Heart left ventricle (tissue), 16 donors: ENCODE measurements at regions not wholly inside any gene's neighbourhood (a gene's known extent, or its start where the extent isn't known, plus 50 kb on each side); places are given as distances from the start of the nearest gene placed in this dataset.

Experiments
- ATAC-seq, 4 donors: fragments of 200-7000 bp; cut with Tn5 transposase; one replicate each; pipeline ENCODE4 v1.9.1; 2020 to 2022; ENCODE audit warnings: moderate library complexity in 4 of 4, mild to moderate bottlenecking in 3 of 4, moderate number of reproducible peaks in 1 of 4
- DNase-seq, 5 donors: peaks; one replicate each; pipeline ENCODE4 v3.0.0-alpha.2; 2020
- H3K27ac ChIP-seq, 12 donors: fragments of 200-600 bp; sonication (generic) in 4 of 12; one replicate each; pipeline versions ENCODE4 v1.5.0 to v1.8.0; 2016 to 2022; ENCODE audit warnings: mild to moderate bottlenecking in 2 of 12
- H3K27me3 ChIP-seq, 9 donors: fragments of 200-600 bp; sonication (generic) in 2 of 9; one replicate each; pipeline versions ENCODE4 v1.5.1 to v1.8.0; 2016 to 2022; ENCODE audit warnings: mild to moderate bottlenecking in 3 of 9
- H3K36me3 ChIP-seq, 9 donors: fragments of 200-600 bp; sonication (generic) in 2 of 9; one replicate each; pipeline versions ENCODE4 v1.5.0 to v1.8.0; 2018 to 2022; ENCODE audit warnings: mild to moderate bottlenecking in 2 of 9
- H3K4me1 ChIP-seq, 12 donors: fragments of 200-600 bp; sonication (generic) in 4 of 12; one replicate each; pipeline versions ENCODE4 v1.5.0 to v1.8.0; 2016 to 2022; ENCODE audit warnings: mild to moderate bottlenecking in 3 of 12
- H3K4me3 ChIP-seq, 12 donors: fragments of 200-600 bp; sonication (generic) in 4 of 12; one replicate each; pipeline versions ENCODE4 v1.5.0 to v1.8.0; 2017 to 2022; ENCODE audit warnings: mild to moderate bottlenecking in 9 of 12, moderate library complexity in 4 of 12
- H3K9me3 ChIP-seq, 12 donors: fragments of 200-600 bp; sonication (generic) in 4 of 12; one replicate each; pipeline versions ENCODE4 v1.5.0 to v1.8.0; 2016 to 2022; ENCODE audit warnings: mild to moderate bottlenecking in 1 of 12
- POLR2A ChIP-seq, 2 donors: fragments of 450-650 bp; IDR thresholded peaks; one replicate each; pipeline ENCODE4 v1.6.1; 2017; ENCODE audit warnings: antibody characterized with exemption in 2 of 2, mild to moderate bottlenecking in 2 of 2, moderate library complexity in 2 of 2
- WGBS, 4 donors: extraction: QIAGEN DNeasy Blood & Tissue Kit in 2 of 4; methylation state at CpG; one replicate each; pipeline versions ENCODE4 v1.1.5 to v1.1.7; 2013 to 2018; 5-methylcytosine and 5-hydroxymethylcytosine counted together
- intact Hi-C, 10 donors: fragments of 100-400 bp; cut with DNase I; formaldehyde crosslinking; loops; one replicate each; pipeline versions ENCODE4 v1.11.1 to v1.14.2; 2022
- TF ChIP-seq, protein P1 (sequence below), 12 donors: fragments of 200-600 bp; sonication (generic) in 4 of 12; IDR thresholded peaks; one replicate each; pipeline versions ENCODE4 v1.5.0 to v1.8.0; 2018 to 2022; ENCODE audit warnings: antibody characterized with exemption in 12 of 12, mild to moderate bottlenecking in 5 of 12
- donor health status: ischemic (EF 13 %, LVEDD 7.1; RV severe dilation, severe dysfunction).
- donor health status: healthy with polysubstance abuse.
- donor health status: DM: no; HTN: yes; CAD: no.
- donor health status: DM: no; HTN: no; CAD: no.
- donor health status: ischemic (EF 25% LVEDD 6.9; RV normal size, moderate dysfunction).
- donor health status: ischemic (EF 25% LVEDD 5.7; RV mildly dilated, moderate dysfunction).
- donor health status: healthy.
- donor health status: DM: yes; HTN: yes; CAD: no.
- donor health status: ischemic (EF 35%, LVEDD 5.7; RV mildly dilated, moderate dysfunction).
- donor health status: nonischemic (EF 11% LVEDD 7.7; RV severe dilation, severe dysfunction).
- donor health status: DM: yes; HTN: yes; CAD: no.
- donor health status: PGD.
- donor health status: ischemic (EF 29% LVEDD 5.4; RV normal size, mild dysfunction).
- donor health status: nonischemic (EF 23%, LVEDD 6.1; RV moderate dilation, normal function).

DNA sequence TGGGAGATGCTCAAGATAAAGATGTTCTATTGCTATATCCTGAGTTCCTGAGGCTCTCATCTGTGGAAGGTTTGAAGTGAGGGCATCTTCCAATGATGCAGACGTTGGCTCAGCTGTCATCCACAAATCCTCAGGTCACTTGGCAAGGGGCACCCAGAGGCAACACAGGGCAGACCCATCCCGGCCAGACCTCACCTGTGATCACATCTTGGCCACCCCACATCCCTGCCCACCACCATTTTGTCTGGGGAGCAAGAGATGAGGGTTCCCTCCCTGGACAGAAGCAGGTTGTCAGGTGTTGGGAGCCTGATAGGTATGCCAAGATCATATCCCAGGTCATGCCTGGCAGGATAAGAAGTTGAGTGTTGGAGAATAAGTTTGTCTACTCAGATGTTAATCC is 918.2 kb upstream of the ZNF722 start:
- TF ChIP-seq POLR2A (IDR thresholded peaks at IDR 0.05), result no peak
- TF ChIP-seq, protein P1, sequence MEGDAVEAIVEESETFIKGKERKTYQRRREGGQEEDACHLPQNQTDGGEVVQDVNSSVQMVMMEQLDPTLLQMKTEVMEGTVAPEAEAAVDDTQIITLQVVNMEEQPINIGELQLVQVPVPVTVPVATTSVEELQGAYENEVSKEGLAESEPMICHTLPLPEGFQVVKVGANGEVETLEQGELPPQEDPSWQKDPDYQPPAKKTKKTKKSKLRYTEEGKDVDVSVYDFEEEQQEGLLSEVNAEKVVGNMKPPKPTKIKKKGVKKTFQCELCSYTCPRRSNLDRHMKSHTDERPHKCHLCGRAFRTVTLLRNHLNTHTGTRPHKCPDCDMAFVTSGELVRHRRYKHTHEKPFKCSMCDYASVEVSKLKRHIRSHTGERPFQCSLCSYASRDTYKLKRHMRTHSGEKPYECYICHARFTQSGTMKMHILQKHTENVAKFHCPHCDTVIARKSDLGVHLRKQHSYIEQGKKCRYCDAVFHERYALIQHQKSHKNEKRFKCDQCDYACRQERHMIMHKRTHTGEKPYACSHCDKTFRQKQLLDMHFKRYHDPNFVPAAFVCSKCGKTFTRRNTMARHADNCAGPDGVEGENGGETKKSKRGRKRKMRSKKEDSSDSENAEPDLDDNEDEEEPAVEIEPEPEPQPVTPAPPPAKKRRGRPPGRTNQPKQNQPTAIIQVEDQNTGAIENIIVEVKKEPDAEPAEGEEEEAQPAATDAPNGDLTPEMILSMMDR (IDR thresholded peaks at IDR 0.05), result no peak
- Histone ChIP-seq H3K4me3 (no peak overlapping the region), H3K27ac (no peak overlapping the region), H3K36me3 (no peaks in the 10 kb centered on the region), H3K9me3 (peaks cover 0 to 74% (median 37%) of the 10 kb centered on the region in 12 donors), H3K27me3 (no peaks in the 10 kb centered on the region), H3K4me1 (no peaks in the 10 kb centered on the region)
- WGBS, 4 donors, result 0 to 17% (median 11%) methylated on average over 2 of the region's 2 CpGs
- DNase-seq (no peak), ATAC-seq (no peak)
- intact Hi-C loops, result no loop called here

DNA sequence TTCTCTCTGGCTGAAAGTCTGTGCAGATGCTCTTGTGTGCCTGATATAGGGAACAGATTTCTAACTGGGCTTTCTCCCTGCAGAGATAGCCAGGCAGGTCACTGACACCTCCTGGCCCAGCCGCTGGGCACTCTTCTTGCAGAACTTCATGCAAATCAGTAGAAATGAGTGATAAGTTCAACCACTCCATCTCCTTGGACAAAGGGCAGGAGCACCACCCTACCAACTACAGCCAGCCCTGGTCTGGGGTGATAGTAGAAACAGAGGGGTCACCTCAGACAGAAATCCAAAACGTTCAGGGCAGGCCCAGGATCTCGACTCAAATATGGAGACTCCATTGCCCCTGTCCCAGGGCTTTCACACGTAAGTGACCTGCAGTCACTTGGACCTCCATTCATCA is 917.8 kb upstream of the ZNF722 start:
- ATAC-seq (no peak), DNase-seq (no peak)
- intact Hi-C loops, result no loop called here
- Histone ChIP-seq H3K36me3 (no peaks in the 10 kb centered on the region), H3K4me1 (no peaks in the 10 kb centered on the region), H3K9me3 (peaks cover 0 to 78% (median 42%) of the 10 kb centered on the region in 12 donors), H3K27ac (no peak overlapping the region), H3K27me3 (no peaks in the 10 kb centered on the region), H3K4me3 (no peak overlapping the region)
- WGBS, 4 donors, result 36 to 43% (median 38%) methylated on average over 4 of the region's 4 CpGs
- TF ChIP-seq, protein P1 (IDR thresholded peaks at IDR 0.05), result no peak
- no peak for TF ChIP-seq POLR2A (IDR thresholded peaks at IDR 0.05)

DNA sequence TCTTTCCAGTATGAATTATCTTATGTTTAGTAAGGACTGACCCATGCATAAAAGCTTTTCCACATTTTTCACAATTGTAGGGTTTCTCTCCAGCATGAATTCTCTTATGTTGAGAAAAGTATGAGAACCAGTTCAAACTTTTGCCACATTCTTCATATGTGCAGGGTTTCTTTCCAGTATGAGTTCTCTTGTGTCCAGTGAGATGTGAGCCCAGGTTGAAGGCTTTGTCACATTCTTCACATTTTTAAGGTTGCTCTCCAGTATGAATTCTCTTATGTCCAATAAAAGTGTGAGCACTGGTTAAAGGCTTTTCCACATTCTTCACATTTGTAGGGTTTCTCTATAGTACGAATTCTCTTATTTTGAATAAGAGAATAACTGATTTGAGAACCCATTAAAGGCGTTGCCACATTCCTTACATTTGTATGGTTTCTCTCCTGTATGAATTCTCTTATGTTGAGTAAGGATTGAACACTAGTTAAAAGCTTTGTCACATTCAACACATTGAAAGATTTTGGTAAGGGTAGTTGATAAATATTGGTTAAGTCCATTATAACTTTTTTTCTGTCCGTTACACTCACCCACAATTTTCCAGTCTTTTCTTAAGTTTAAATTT is 911.0 kb upstream of the ZNF722 start:
- Histone ChIP-seq H3K36me3 (no peaks in the 10 kb centered on the region), H3K9me3 (peaks cover 0 to 93% (median 60%) of the 10 kb centered on the region in 12 donors), H3K4me3 (no peak overlapping the region), H3K4me1 (no peaks in the 10 kb centered on the region), H3K27ac (no peak overlapping the region), H3K27me3 (no peaks in the 10 kb centered on the region)
- no peak for ATAC-seq
- intact Hi-C loops, result no loop called here
- no peak for DNase-seq
- TF ChIP-seq POLR2A (IDR thresholded peaks at IDR 0.05), result no peak
- TF ChIP-seq, protein P1 (IDR thresholded peaks at IDR 0.05), result no peak
- 46 to 60% (median 58%) methylated on average over 3 of the region's 3 CpGs for WGBS, 4 donors

DNA sequence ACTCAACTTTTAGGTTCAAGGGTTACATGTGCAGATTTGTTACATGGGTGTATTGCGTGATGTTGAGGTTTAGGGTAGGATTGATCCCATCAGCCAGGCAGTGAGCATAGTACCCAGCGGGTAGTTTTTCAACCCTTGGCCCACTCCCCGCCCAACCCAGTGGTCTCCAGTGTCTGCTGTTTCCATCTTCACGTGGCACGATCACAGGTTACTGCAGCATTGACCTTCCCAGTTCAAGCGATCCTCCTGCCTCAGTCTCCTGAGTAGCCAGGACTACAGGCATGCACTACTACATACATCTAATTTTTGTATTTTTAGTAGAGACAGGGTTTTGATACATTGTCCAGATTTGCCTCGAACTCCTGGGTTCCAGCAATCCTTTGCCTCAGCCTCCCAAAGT is 905.7 kb upstream of the ZNF722 start:
- Histone ChIP-seq H3K4me3 (no peak overlapping the region), H3K4me1 (no peaks in the 10 kb centered on the region), H3K36me3 (no peaks in the 10 kb centered on the region), H3K27ac (no peak overlapping the region), H3K27me3 (no peaks in the 10 kb centered on the region), H3K9me3 (peaks cover 0 to 78% (median 25%) of the 10 kb centered on the region in 12 donors)
- intact Hi-C loops, result no loop called here
- no peak for TF ChIP-seq POLR2A (IDR thresholded peaks at IDR 0.05)
- TF ChIP-seq, protein P1 (IDR thresholded peaks at IDR 0.05), result no peak
- WGBS, 4 donors, result 61 to 64% (median 63%) methylated on average over 7 of the region's 7 CpGs
- ATAC-seq (no peak), DNase-seq (no peak)
